ENCODE measurements at regions not wholly inside any gene's neighbourhood (a gene's known extent, or its start where the extent isn't known, plus 50 kb on each side); places are given as distances from the start of the nearest gene placed in this dataset.

- no peak for ATAC-seq
- TF ChIP-seq CREB5 (CRISPR knock-in tag; IDR thresholded peaks at IDR 0.05; ENCODE audit: low read depth) (no peak), ESRRG (CRISPR knock-in tag; IDR thresholded peaks at IDR 0.05) (no peak), ZFP3 (CRISPR knock-in tag; IDR thresholded peaks at IDR 0.05) (no peak), PPARA (CRISPR knock-in tag; IDR thresholded peaks at IDR 0.05; ENCODE audit: borderline replicate concordance) (no peak), GLIS3 (CRISPR knock-in tag; IDR thresholded peaks at IDR 0.05) (no peak), CSDC2 (CRISPR knock-in tag; IDR thresholded peaks at IDR 0.05) (no peak), ZNF8 (CRISPR knock-in tag; IDR thresholded peaks at IDR 0.05) (no peak), TCF4 (CRISPR knock-in tag; IDR thresholded peaks at IDR 0.05; ENCODE audit: borderline replicate concordance) (no peak), ZC3H10 (CRISPR knock-in tag; IDR thresholded peaks at IDR 0.05) (no peak), BACH2 (CRISPR knock-in tag; IDR thresholded peaks at IDR 0.05; ENCODE audit: borderline replicate concordance) (no peak), TOX (CRISPR knock-in tag; IDR thresholded peaks at IDR 0.05; ENCODE audit: borderline replicate concordance) (no peak), ISL1 (CRISPR knock-in tag; IDR thresholded peaks at IDR 0.05) (no peak), RARB (CRISPR knock-in tag; IDR thresholded peaks at IDR 0.05) (no peak), ZNF70 (CRISPR knock-in tag; IDR thresholded peaks at IDR 0.05) (no peak), ZFP30 (CRISPR knock-in tag; IDR thresholded peaks at IDR 0.05) (no peak), CSRNP3 (CRISPR knock-in tag; IDR thresholded peaks at IDR 0.05) (no peak), OSR1 (CRISPR knock-in tag; IDR thresholded peaks at IDR 0.05) (no peak), ZNF565 (CRISPR knock-in tag; conservative IDR thresholded peaks at IDR 0.05; ENCODE audit: low read depth) (no peak)
- TF ChIP-seq, protein P1, sequence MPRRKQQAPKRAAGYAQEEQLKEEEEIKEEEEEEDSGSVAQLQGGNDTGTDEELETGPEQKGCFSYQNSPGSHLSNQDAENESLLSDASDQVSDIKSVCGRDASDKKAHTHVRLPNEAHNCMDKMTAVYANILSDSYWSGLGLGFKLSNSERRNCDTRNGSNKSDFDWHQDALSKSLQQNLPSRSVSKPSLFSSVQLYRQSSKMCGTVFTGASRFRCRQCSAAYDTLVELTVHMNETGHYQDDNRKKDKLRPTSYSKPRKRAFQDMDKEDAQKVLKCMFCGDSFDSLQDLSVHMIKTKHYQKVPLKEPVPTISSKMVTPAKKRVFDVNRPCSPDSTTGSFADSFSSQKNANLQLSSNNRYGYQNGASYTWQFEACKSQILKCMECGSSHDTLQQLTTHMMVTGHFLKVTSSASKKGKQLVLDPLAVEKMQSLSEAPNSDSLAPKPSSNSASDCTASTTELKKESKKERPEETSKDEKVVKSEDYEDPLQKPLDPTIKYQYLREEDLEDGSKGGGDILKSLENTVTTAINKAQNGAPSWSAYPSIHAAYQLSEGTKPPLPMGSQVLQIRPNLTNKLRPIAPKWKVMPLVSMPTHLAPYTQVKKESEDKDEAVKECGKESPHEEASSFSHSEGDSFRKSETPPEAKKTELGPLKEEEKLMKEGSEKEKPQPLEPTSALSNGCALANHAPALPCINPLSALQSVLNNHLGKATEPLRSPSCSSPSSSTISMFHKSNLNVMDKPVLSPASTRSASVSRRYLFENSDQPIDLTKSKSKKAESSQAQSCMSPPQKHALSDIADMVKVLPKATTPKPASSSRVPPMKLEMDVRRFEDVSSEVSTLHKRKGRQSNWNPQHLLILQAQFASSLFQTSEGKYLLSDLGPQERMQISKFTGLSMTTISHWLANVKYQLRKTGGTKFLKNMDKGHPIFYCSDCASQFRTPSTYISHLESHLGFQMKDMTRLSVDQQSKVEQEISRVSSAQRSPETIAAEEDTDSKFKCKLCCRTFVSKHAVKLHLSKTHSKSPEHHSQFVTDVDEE (CRISPR knock-in tag; IDR thresholded peaks at IDR 0.05) = no peak
- TF ChIP-seq, protein P2, sequence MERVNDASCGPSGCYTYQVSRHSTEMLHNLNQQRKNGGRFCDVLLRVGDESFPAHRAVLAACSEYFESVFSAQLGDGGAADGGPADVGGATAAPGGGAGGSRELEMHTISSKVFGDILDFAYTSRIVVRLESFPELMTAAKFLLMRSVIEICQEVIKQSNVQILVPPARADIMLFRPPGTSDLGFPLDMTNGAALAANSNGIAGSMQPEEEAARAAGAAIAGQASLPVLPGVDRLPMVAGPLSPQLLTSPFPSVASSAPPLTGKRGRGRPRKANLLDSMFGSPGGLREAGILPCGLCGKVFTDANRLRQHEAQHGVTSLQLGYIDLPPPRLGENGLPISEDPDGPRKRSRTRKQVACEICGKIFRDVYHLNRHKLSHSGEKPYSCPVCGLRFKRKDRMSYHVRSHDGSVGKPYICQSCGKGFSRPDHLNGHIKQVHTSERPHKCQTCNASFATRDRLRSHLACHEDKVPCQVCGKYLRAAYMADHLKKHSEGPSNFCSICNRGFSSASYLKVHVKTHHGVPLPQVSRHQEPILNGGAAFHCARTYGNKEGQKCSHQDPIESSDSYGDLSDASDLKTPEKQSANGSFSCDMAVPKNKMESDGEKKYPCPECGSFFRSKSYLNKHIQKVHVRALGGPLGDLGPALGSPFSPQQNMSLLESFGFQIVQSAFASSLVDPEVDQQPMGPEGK (CRISPR knock-in tag; IDR thresholded peaks at IDR 0.05; ENCODE audit: borderline replicate concordance) = no peak
Measured at GRCh38 chr14:42000450-42000849, 393.8 kb downstream of the LRFN5 start.

DNA sequence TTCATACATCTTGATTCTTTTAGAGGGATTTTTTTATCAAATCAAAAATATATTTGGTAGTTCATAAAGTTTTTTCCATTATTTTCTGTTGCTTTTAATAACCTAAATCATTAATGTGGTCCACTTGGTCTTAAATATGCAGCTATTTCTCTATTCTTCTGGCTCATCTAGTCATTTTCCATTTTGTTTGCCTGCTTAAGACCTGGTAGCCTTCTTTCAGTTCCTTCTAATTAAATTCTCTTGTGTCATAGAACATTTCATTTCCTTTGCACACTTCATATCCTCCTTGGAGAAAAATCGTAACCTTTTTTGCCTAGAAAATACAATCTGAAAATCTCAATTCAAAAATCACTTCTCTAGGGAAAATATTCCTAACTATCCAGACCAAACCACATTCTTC, 387.0 kb downstream of the LRFN5 start:
- no peak for ATAC-seq
- TF ChIP-seq OSR1 (CRISPR knock-in tag; IDR thresholded peaks at IDR 0.05) (no peak), CREB5 (CRISPR knock-in tag; IDR thresholded peaks at IDR 0.05; ENCODE audit: low read depth) (no peak), ZNF70 (CRISPR knock-in tag; IDR thresholded peaks at IDR 0.05) (no peak), ZFP30 (CRISPR knock-in tag; IDR thresholded peaks at IDR 0.05) (no peak), ZNF565 (CRISPR knock-in tag; conservative IDR thresholded peaks at IDR 0.05; ENCODE audit: low read depth) (no peak), BACH2 (CRISPR knock-in tag; IDR thresholded peaks at IDR 0.05; ENCODE audit: borderline replicate concordance) (no peak), PPARA (CRISPR knock-in tag; IDR thresholded peaks at IDR 0.05; ENCODE audit: borderline replicate concordance) (no peak), ZFP3 (CRISPR knock-in tag; IDR thresholded peaks at IDR 0.05) (no peak), ZNF8 (CRISPR knock-in tag; IDR thresholded peaks at IDR 0.05) (no peak), ARNTL (CRISPR knock-in tag; IDR thresholded peaks at IDR 0.05; ENCODE audit: borderline replicate concordance, low read depth) (no peak)
- TF ChIP-seq, protein P1 (CRISPR knock-in tag; IDR thresholded peaks at IDR 0.05) = no peak
